ENCODE measurements at regions not wholly inside any gene's neighbourhood (a gene's known extent, or its start where the extent isn't known, plus 50 kb on each side); places are given as distances from the start of the nearest gene placed in this dataset.

DNA sequence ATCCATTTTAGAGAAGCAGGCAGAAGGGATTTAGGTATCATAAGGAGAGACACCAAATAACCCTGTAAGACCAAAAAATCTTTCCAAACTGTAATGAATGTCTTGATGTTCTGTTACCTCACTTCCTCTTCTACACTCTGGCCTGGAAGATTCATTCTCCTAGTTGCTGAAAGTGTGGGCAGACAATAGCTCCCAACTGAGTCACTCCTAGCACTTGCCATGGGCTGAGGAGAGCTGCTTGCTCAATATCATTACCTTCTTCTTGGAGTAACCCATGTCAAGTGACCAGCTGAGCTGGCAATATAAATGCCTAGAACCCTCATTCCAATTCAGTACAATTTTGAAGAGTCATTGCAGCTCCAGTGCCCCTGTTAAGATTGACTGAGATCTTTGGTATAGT, 1985.5 kb upstream of the CDH6 start:
- TF ChIP-seq POLR2A (IDR thresholded peaks at IDR 0.05): no peak
- TF ChIP-seq, protein P1, sequence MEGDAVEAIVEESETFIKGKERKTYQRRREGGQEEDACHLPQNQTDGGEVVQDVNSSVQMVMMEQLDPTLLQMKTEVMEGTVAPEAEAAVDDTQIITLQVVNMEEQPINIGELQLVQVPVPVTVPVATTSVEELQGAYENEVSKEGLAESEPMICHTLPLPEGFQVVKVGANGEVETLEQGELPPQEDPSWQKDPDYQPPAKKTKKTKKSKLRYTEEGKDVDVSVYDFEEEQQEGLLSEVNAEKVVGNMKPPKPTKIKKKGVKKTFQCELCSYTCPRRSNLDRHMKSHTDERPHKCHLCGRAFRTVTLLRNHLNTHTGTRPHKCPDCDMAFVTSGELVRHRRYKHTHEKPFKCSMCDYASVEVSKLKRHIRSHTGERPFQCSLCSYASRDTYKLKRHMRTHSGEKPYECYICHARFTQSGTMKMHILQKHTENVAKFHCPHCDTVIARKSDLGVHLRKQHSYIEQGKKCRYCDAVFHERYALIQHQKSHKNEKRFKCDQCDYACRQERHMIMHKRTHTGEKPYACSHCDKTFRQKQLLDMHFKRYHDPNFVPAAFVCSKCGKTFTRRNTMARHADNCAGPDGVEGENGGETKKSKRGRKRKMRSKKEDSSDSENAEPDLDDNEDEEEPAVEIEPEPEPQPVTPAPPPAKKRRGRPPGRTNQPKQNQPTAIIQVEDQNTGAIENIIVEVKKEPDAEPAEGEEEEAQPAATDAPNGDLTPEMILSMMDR (IDR thresholded peaks at IDR 0.05): no peak

Measured in Peyer's patch (tissue), 4 donors.